ENCODE measurements at regions not wholly inside any gene's neighbourhood (a gene's known extent, or its start where the extent isn't known, plus 50 kb on each side); places are given as distances from the start of the nearest gene placed in this dataset.

DNA sequence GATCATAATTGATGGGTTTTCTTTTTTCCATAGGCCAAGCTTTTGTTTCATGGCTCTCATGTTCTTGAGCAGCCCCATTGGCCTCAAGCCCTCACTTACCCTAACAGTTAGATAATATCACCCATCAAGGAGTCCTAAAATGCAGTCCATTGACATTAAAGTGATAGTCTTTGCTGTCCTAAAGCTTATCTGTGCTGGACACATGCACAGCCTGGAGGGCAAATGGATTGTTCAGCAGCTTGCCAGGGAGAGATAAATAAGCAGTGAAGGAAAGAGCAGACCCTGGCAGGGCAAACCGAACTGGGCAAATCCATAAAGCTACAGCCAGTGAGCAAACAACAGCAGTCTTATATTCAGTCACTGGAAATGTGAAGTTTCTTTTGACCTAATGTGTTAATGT is 199.6 kb upstream of the MID1 start:
- TF ChIP-seq CTCF (IDR thresholded peaks at IDR 0.05) (no peak), MAX (IDR thresholded peaks at IDR 0.05) (no peak), CHD2 (IDR thresholded peaks at IDR 0.05; ENCODE audit: low read length, partially characterized antibody) (no peak), POLR2A (IDR thresholded peaks at IDR 0.05; ENCODE audit: low read length) (no peak), NR3C1 (IDR thresholded peaks at IDR 0.05) (no peak), E2F6 (IDR thresholded peaks at IDR 0.05; ENCODE audit: borderline replicate concordance, low read depth) (no peak), CBX8 (IDR thresholded peaks at IDR 0.05) (no peak)
- TF ChIP-seq, protein P1, sequence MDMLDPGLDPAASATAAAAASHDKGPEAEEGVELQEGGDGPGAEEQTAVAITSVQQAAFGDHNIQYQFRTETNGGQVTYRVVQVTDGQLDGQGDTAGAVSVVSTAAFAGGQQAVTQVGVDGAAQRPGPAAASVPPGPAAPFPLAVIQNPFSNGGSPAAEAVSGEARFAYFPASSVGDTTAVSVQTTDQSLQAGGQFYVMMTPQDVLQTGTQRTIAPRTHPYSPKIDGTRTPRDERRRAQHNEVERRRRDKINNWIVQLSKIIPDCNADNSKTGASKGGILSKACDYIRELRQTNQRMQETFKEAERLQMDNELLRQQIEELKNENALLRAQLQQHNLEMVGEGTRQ (IDR thresholded peaks at IDR 0.05) = no peak
